GM19238 (cell line): ENCODE measurements at regions not wholly inside any gene's neighbourhood (a gene's known extent, or its start where the extent isn't known, plus 50 kb on each side); places are given as distances from the start of the nearest gene placed in this dataset.

Experiments
- DNase-seq: peaks from one replicate; pipeline ENCODE4 v3.0.0; 2011; ENCODE audit warnings: low spot score; ENCODE audit not compliant: insufficient read length

GRCh38 chr21:15151385-15152103, 86.7 kb upstream of the NRIP1 start:
- no peak for DNase-seq

- DNase-seq, result no peak
Measured at GRCh38 chr21:15152591-15152990, 87.8 kb upstream of the NRIP1 start.

GRCh38 chr21:15159382-15160020, 94.7 kb upstream of the NRIP1 start:
- no peak for DNase-seq

GRCh38 chr21:15160136-15160535, 95.3 kb upstream of the NRIP1 start:
- DNase-seq, result no peak

- DNase-seq, result no peak
Measured at GRCh38 chr21:15162921-15163320, 98.1 kb upstream of the NRIP1 start.

- no peak for DNase-seq
Measured at GRCh38 chr21:15164273-15164672, 99.5 kb upstream of the NRIP1 start.

GRCh38 chr21:15164678-15165303, 100.0 kb upstream of the NRIP1 start:
- no peak for DNase-seq

GRCh38 chr21:15170614-15171013, 105.8 kb upstream of the NRIP1 start:
- DNase-seq, result no peak

- DNase-seq, result no peak
Measured at GRCh38 chr21:15171546-15171945, 106.7 kb upstream of the NRIP1 start.

GRCh38 chr21:15172963-15173362, 108.2 kb upstream of the NRIP1 start:
- DNase-seq, result no peak

GRCh38 chr21:15174923-15175322, 110.1 kb upstream of the NRIP1 start:
- no peak for DNase-seq

GRCh38 chr21:15182731-15183130, 117.9 kb upstream of the NRIP1 start:
- DNase-seq, result no peak

- no peak for DNase-seq
Measured at GRCh38 chr21:15183813-15184257, 119.0 kb upstream of the NRIP1 start.

- DNase-seq, result no peak
Measured at GRCh38 chr21:15190412-15190811, 125.6 kb upstream of the NRIP1 start.

GRCh38 chr21:15190837-15191236, 126.0 kb upstream of the NRIP1 start:
- DNase-seq, result no peak

GRCh38 chr21:15191342-15191741, 126.5 kb upstream of the NRIP1 start:
- no peak for DNase-seq

- no peak for DNase-seq
Measured at GRCh38 chr21:15192243-15192642, 127.4 kb upstream of the NRIP1 start.

- no peak for DNase-seq
Measured at GRCh38 chr21:15193937-15194336, 129.1 kb upstream of the NRIP1 start.

- no peak for DNase-seq
Measured at GRCh38 chr21:15195104-15195503, 130.3 kb upstream of the NRIP1 start.

GRCh38 chr21:15195768-15196167, 131.0 kb upstream of the NRIP1 start:
- DNase-seq, result no peak

GRCh38 chr21:15197696-15198095, 132.9 kb upstream of the NRIP1 start:
- DNase-seq, result no peak
